Trophoblast cell (in vitro differentiated cells and primary cell): ENCODE measurements at regions not wholly inside any gene's neighbourhood (a gene's known extent, or its start where the extent isn't known, plus 50 kb on each side); places are given as distances from the start of the nearest gene placed in this dataset.
"Not testable (repeated sequence)": the region's sequence is repeated elsewhere in the genome, so short reads cannot be mapped to it uniquely, and the experiment has no call there.

Experiments
- DNase-seq, 2 donors: peaks; one replicate each; pipeline ENCODE4 v3.0.0-alpha.2; 2016
- H2AFZ ChIP-seq: 2 replicates; pipeline ENCODE4 v1.6.1; 2013; ENCODE audit warnings: low read length, moderate library complexity, mild to moderate bottlenecking; ENCODE audit not compliant: insufficient read depth, poor library complexity
- H2AK5ac ChIP-seq: 2 replicates; pipeline ENCODE4 v1.6.1; 2013; ENCODE audit warnings: mild to moderate bottlenecking, low read length
- H2BK120ac ChIP-seq: 2 replicates; pipeline ENCODE4 v1.6.1; 2013; ENCODE audit warnings: low read length, mild to moderate bottlenecking, moderate library complexity; ENCODE audit not compliant: insufficient read depth, poor library complexity
- H2BK12ac ChIP-seq: 2 replicates; pipeline ENCODE4 v1.6.1; 2013; ENCODE audit warnings: mild to moderate bottlenecking, low read length, moderate library complexity
- H2BK5ac ChIP-seq: 2 replicates; pipeline ENCODE4 v1.6.1; 2013; ENCODE audit warnings: low read length, low read depth, moderate library complexity, mild to moderate bottlenecking; ENCODE audit not compliant: poor library complexity
- H3K14ac ChIP-seq: 2 replicates; pipeline ENCODE4 v1.6.1; 2013; ENCODE audit warnings: mild to moderate bottlenecking, low read length
- H3K18ac ChIP-seq: 2 replicates; pipeline ENCODE4 v1.6.1; 2013; ENCODE audit warnings: mild to moderate bottlenecking, low read length
- H3K23ac ChIP-seq: 2 replicates; pipeline ENCODE4 v1.6.1; 2013; ENCODE audit warnings: low read length
- H3K27ac ChIP-seq: 2 replicates; pipeline ENCODE4 v1.5.1; 2013; ENCODE audit warnings: low read depth, mild to moderate bottlenecking, inconsistent platforms, low read length, moderate library complexity
- H3K27me3 ChIP-seq: 2 replicates; pipeline ENCODE4 v1.6.1; 2013; ENCODE audit warnings: inconsistent platforms, mild to moderate bottlenecking, low read length, moderate library complexity; ENCODE audit not compliant: insufficient read depth
- H3K36me3 ChIP-seq, 2 experiments: 1 replicate in 1 of 2; 2 replicates in 1 of 2; pipeline ENCODE4 v1.6.1; 2013; ENCODE audit warnings: low read length in 2 of 2, mild to moderate bottlenecking in 2 of 2, moderate library complexity in 1 of 2; ENCODE audit not compliant: insufficient read depth in 2 of 2, control insufficient read depth in 1 of 2
- H3K4ac ChIP-seq: 2 replicates; pipeline ENCODE4 v1.6.1; 2013; ENCODE audit warnings: low read depth, mild to moderate bottlenecking, low read length, moderate library complexity
- H3K4me1 ChIP-seq, 2 experiments: 1 replicate in 1 of 2; 2 replicates in 1 of 2; pipeline ENCODE4 v1.6.1; 2013; ENCODE audit warnings: low read length in 2 of 2, mild to moderate bottlenecking in 2 of 2, moderate library complexity in 1 of 2; ENCODE audit not compliant: insufficient read depth in 2 of 2, control insufficient read depth in 1 of 2
- H3K4me2 ChIP-seq: 2 replicates; pipeline ENCODE4 v1.6.1; 2013; ENCODE audit warnings: inconsistent platforms, mild to moderate bottlenecking, low read length, moderate library complexity
- H3K4me3 ChIP-seq: 2 replicates; pipeline ENCODE4 v1.5.1; 2013; ENCODE audit warnings: mild to moderate bottlenecking, low read depth, low read length, inconsistent platforms
- H3K79me1 ChIP-seq: one replicate; pipeline ENCODE4 v1.6.1; 2013; ENCODE audit warnings: low read length
- H3K79me2 ChIP-seq: 2 replicates; pipeline ENCODE4 v1.6.1; 2013; ENCODE audit warnings: low read length, mild to moderate bottlenecking; ENCODE audit not compliant: control insufficient read depth, insufficient read depth, poor library complexity
- H3K9ac ChIP-seq: 2 replicates; pipeline ENCODE4 v1.6.1; 2013; ENCODE audit warnings: mild to moderate bottlenecking, low read length
- H3K9me3 ChIP-seq: 2 replicates; pipeline ENCODE4 v1.6.1; 2013; ENCODE audit warnings: low read depth, mild to moderate bottlenecking, control low read depth, inconsistent platforms, low read length; ENCODE audit not compliant: insufficient read depth
- H4K12ac ChIP-seq: 2 replicates; pipeline ENCODE4 v1.6.1; 2013; ENCODE audit warnings: low read depth, mild to moderate bottlenecking, low read length, moderate library complexity
- H4K8ac ChIP-seq: 2 replicates; pipeline ENCODE4 v1.6.1; 2013; ENCODE audit warnings: low read depth, mild to moderate bottlenecking, low read length, moderate library complexity
- H4K91ac ChIP-seq: one replicate; pipeline ENCODE4 v1.6.1; 2013; ENCODE audit warnings: low read depth, mild to moderate bottlenecking, low read length, moderate library complexity
- WGBS: extraction: QIAGEN DNeasy Blood & Tissue Kit; methylation state at CpG from one replicate; pipeline ENCODE4 v1.1.7; 2013; ENCODE audit warnings: missing lambda C conversion rate; ENCODE audit not compliant: insufficient read length, insufficient coverage; ENCODE audit errors: extremely low coverage; 5-methylcytosine and 5-hydroxymethylcytosine counted together

DNA sequence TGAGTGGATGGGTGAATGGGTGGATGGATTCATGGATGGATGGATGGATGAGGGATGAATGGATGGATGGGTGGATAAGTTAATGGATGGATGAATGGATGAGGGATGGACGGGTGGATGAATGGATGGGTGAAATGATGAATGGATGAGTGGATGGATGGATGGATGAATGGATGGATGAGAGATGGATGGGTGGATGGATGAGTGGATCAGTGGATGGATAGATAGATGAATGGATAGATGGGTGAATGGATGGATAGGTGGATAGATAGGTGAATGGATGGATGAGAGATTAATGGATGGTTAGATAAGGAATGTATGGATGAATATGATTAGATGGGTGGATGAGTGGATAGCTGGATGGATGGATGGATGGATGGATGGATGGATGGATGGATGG lies 313.5 kb downstream of the NPHP4 start:
- H3K27ac ChIP-seq = no peak overlapping the region
- H4K8ac ChIP-seq = no peak overlapping the region
- no peak overlapping the region for H3K4me2 ChIP-seq
- no peak overlapping the region for H2BK12ac ChIP-seq
- H4K91ac ChIP-seq = no peak overlapping the region
- no peak overlapping the region for H3K9ac ChIP-seq
- H3K18ac ChIP-seq = no peak overlapping the region
- H3K79me2 ChIP-seq = no peaks in the 10 kb centered on the region
- no peaks in the 10 kb centered on the region for H3K4me1 ChIP-seq
- no peak overlapping the region for H2AFZ ChIP-seq
- no peaks in the 10 kb centered on the region for H3K27me3 ChIP-seq
- H3K4me3 ChIP-seq = no peak overlapping the region
- no peak overlapping the region for H4K12ac ChIP-seq
- H3K23ac ChIP-seq = no peak overlapping the region
- 100% methylated on average over 1 of the region's 1 CpG for WGBS
- H2BK5ac ChIP-seq = no peak overlapping the region
- H3K79me1 ChIP-seq = no peaks in the 10 kb centered on the region
- no peak overlapping the region for H2AK5ac ChIP-seq
- H3K36me3 ChIP-seq = no peaks in the 10 kb centered on the region
- no peak overlapping the region for H3K4ac ChIP-seq
- H3K9me3 ChIP-seq = peaks cover 1% of the 10 kb centered on the region
- no peak overlapping the region for H3K14ac ChIP-seq
- H2BK120ac ChIP-seq = no peak overlapping the region
- no peak for DNase-seq

DNA sequence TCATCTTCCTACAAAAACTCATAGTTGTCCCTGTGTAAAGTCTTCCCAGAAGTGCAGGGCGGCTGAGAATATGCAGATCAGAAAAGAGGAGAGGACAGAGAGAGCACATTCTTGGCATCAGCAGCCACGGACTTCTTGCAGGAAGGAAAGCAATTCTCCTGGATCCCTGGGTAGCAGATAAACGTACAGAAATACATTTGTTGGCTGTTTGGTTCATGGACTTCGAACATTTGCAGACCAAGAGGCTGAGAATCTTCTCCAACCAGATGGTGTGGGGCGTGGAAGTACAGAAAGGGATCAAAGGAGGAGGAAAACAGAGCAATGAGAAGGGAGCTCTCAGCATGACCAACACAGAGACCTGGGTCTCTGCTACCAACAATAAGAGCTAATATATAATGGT lies 319.9 kb downstream of the NPHP4 start:
- not testable (repeated sequence) for H2AK5ac ChIP-seq, H3K4ac ChIP-seq, H2BK12ac ChIP-seq, H4K12ac ChIP-seq, H3K27ac ChIP-seq, H3K4me1 ChIP-seq, H3K23ac ChIP-seq, H4K8ac ChIP-seq, H3K4me2 ChIP-seq, H2BK120ac ChIP-seq, H3K9me3 ChIP-seq, H3K18ac ChIP-seq, H3K36me3 ChIP-seq, H2AFZ ChIP-seq, DNase-seq, H3K14ac ChIP-seq, H3K79me1 ChIP-seq, H2BK5ac ChIP-seq, H3K27me3 ChIP-seq, H3K4me3 ChIP-seq, H4K91ac ChIP-seq, H3K9ac ChIP-seq, H3K79me2 ChIP-seq
- no CpG with 5 or more reads among the region's 5 CpGs for WGBS

DNA sequence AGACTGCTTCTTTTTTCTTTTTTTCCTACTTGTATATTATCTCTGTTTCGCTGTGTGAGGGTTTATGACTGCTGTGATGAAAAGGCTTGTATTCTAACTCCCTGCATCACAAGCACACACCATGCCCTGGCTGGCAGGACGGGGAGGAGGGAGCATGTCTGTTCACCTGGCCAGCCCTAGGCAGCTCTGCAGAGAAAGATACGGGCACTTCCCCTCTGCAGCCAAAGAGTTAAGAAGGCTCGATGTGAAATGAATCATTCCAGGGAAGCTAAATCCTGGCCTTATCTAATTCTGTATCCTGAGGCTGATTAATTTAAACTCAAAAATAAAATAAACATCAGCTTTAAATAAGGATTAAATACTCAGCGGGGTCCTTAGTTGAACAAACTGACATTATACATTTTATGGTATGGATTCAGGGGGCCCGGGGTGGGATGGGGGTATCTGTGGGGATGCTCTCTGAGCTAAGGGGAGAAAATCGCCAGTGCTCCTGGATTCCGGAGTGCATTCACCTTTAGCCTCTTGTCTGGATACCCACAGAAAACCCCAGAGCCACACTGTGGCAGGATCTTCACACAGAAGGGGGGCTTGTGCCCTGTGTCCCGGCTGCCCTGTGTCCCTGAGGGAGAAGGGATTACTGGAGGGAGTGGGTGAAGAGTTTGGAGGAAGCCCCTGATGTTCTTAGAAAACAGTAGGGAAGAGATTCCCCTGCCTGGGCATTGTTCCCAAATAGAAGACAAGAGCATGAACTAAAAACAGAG lies 321.5 kb downstream of the NPHP4 start:
- Histone ChIP-seq H2BK120ac (no peak overlapping the region), H3K79me1 (no peaks in the 10 kb centered on the region), H3K4me1 (no peaks in the 10 kb centered on the region), H4K8ac (no peak overlapping the region), H3K9ac (no peak overlapping the region), H3K4me2 (no peak overlapping the region), H2AK5ac (no peak overlapping the region), H2AFZ (no peak overlapping the region), H3K79me2 (no peaks in the 10 kb centered on the region), H4K12ac (no peak overlapping the region), H2BK5ac (no peak overlapping the region), H3K4me3 (no peak overlapping the region), H3K18ac (no peak overlapping the region), H4K91ac (no peak overlapping the region), H3K14ac (no peak overlapping the region), H3K27me3 (no peaks in the 10 kb centered on the region), H3K4ac (no peak overlapping the region), H2BK12ac (no peak overlapping the region), H3K9me3 (peaks cover 9% of the 10 kb centered on the region), H3K23ac (no peak overlapping the region), H3K27ac (no peak overlapping the region), H3K36me3 (no peaks in the 10 kb centered on the region)
- no CpG with 5 or more reads among the region's 9 CpGs for WGBS
- DNase-seq = no peak

DNA sequence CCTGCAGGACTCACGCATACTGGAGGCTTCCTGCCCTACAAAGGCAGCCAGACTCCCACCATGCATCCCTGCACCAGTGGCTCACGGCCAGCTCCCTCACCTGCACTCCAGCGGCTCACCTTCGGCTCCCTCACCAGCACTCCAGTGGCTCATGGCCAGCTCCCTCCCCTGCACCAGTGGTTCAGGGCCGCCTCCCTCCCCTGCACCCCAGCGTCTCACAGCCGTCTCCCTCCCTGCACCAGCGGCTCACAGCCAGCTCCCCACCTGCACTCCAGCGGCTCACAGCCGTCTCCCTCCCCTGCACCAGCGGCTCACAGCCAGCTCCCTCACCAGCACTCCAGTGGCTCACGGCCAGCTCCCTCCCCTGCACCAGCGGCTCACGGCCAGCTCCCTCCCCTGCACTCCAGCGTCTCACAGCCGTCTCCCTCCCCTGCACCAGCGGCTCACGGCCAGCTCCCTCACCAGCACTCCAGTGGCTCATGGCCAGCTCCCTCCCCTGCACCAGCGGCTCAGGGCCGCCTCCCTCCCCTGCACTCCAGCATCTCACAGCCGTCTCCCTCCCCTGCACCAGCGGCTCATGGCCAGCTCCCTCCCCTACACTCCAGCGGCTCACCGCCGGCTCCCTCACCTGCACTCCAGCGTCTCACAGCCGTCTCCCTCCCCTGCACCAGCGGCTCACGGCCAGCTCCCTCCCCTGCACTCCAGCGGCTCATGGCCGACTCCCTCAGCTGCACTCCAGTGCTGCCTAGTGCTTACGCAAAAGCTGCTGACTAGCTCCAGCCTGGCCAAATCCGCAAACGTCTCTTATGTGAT lies 324.5 kb downstream of the NPHP4 start:
- Histone ChIP-seq H2BK120ac (no peak overlapping the region), H3K9ac (no peak overlapping the region), H3K9me3 (peaks cover 9% of the 10 kb centered on the region), H4K12ac (no peak overlapping the region), H4K8ac (no peak overlapping the region), H3K4me1 (no peaks in the 10 kb centered on the region), H3K27ac (no peak overlapping the region), H3K36me3 (no peaks in the 10 kb centered on the region), H2BK5ac (no peak overlapping the region), H2AK5ac (no peak overlapping the region), H3K23ac (no peak overlapping the region), H3K4me2 (no peak overlapping the region), H3K18ac (no peak overlapping the region), H3K14ac (no peak overlapping the region), H4K91ac (no peak overlapping the region), H3K79me2 (no peaks in the 10 kb centered on the region), H3K4ac (no peak overlapping the region), H3K79me1 (no peaks in the 10 kb centered on the region), H3K4me3 (no peak overlapping the region), H2AFZ (no peak overlapping the region), H2BK12ac (no peak overlapping the region), H3K27me3 (no peaks in the 10 kb centered on the region)
- WGBS = no CpG with 5 or more reads among the region's 34 CpGs
- DNase-seq = no peak
